Upper lobe of right lung (tissue), 1 donor: ENCODE measurements at regions not wholly inside any gene's neighbourhood (a gene's known extent, or its start where the extent isn't known, plus 50 kb on each side); places are given as distances from the start of the nearest gene placed in this dataset.

ENCODE experiments used
- ATAC-seq: fragments of 200-7000 bp; cut with Tn5 transposase; one replicate; pipeline ENCODE4 v1.9.1; 2020; ENCODE audit warnings: mild to moderate bottlenecking, moderate library complexity
- DNase-seq: peaks from one replicate; pipeline ENCODE4 v3.0.0-alpha.2; 2020
- H3K27ac ChIP-seq: fragments of 200-600 bp; one replicate; pipeline ENCODE4 v1.8.0; 2022
- H3K27me3 ChIP-seq: fragments of 200-600 bp; one replicate; pipeline ENCODE4 v1.8.0; 2022; ENCODE audit warnings: mild to moderate bottlenecking
- H3K36me3 ChIP-seq: fragments of 200-600 bp; one replicate; pipeline ENCODE4 v1.8.0; 2022
- H3K4me1 ChIP-seq: fragments of 200-600 bp; one replicate; pipeline ENCODE4 v1.8.0; 2022
- H3K4me3 ChIP-seq: fragments of 200-600 bp; one replicate; pipeline ENCODE4 v1.8.0; 2022; ENCODE audit warnings: mild to moderate bottlenecking
- H3K9me3 ChIP-seq: fragments of 200-600 bp; one replicate; pipeline ENCODE4 v1.8.0; 2022
- intact Hi-C: fragments of 100-400 bp; cut with DNase I; formaldehyde crosslinking; loops from one replicate; pipeline ENCODE4 v1.11.0; 2022
- TF ChIP-seq, protein P1 (sequence below): fragments of 200-600 bp; IDR thresholded peaks from one replicate; pipeline ENCODE4 v1.8.0; 2022; ENCODE audit warnings: antibody characterized with exemption
- donor health status: DM: no; HTN: yes; CAD: no; lungs with severe emphysema.

DNA sequence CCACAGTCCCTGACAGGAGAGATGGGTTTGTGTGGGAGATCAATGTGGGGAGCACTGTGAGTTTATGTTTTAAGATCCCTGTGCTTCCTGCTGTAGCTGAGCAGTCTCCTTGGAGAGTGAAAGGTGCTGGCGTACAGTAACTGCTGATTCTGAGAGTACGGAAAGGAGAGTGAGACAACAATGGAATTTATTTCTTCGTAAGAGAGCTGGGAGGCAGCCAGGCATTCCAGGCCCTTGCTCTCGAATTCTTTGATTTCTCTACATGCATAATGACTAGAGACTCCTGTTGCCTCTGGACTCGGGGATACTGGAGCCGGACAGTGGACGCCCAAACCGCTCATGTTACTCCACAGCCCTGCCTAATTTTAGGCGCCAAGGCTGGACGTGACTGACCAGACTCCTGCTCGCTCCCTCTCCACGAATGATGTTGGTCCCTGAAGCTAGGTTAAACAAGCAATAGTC, 131.0 kb upstream of the PHACTR1 start:
- peak; percentile 89 for ATAC-seq
- DNase-seq: peak; percentile 59

DNA sequence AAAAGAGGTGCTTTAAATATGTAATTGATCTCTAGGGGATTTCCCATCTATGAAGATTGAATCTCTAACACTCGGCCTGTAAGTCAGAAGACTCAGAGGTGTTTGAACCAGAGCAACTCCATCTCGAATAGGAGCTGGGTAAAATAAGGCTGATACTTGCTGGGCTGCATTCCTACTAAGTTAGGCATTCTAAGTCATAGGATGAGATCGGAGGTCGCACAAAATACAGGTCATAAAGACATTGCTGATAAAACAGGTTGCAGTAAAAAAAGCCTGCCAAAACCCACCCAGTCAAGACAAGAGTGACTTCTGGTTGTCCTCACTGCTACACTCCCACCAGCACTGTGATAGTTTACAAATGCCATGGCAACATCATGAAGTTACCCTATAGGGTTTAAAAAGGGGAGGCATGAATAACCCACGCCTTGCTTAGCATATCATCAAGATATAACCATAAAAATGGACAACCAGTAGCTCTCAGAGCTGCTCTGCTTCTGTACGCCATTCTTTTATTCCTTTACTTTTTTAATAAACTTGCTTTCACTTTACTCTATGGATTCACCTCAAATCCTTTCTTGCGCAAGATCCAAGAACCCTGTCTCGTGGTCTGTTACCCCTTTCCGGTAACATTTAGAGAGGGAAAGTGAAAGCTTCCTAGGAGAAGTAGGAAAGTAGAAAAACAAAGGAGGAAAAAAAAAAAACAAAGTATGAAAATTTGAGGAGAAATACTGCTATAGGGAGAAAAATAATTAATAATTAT, 129.7 kb upstream of the PHACTR1 start:
- Histone ChIP-seq H3K4me1 (no peaks in the 10 kb centered on the region), H3K4me3 (no peak overlapping the region), H3K9me3 (no peaks in the 10 kb centered on the region), H3K27me3 (no peaks in the 10 kb centered on the region), H3K36me3 (no peaks in the 10 kb centered on the region), H3K27ac (no peak overlapping the region)
- no peak for DNase-seq
- ATAC-seq: no peak
- intact Hi-C loops: no loop called here
- TF ChIP-seq, protein P1, sequence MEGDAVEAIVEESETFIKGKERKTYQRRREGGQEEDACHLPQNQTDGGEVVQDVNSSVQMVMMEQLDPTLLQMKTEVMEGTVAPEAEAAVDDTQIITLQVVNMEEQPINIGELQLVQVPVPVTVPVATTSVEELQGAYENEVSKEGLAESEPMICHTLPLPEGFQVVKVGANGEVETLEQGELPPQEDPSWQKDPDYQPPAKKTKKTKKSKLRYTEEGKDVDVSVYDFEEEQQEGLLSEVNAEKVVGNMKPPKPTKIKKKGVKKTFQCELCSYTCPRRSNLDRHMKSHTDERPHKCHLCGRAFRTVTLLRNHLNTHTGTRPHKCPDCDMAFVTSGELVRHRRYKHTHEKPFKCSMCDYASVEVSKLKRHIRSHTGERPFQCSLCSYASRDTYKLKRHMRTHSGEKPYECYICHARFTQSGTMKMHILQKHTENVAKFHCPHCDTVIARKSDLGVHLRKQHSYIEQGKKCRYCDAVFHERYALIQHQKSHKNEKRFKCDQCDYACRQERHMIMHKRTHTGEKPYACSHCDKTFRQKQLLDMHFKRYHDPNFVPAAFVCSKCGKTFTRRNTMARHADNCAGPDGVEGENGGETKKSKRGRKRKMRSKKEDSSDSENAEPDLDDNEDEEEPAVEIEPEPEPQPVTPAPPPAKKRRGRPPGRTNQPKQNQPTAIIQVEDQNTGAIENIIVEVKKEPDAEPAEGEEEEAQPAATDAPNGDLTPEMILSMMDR: no peak

More for the DNA sequence above, 131.0 kb upstream of the PHACTR1 start:
- Histone ChIP-seq H3K36me3 (no peaks in the 10 kb centered on the region), H3K27ac (peak overlapping the region; percentile 61), H3K4me1 (no peaks in the 10 kb centered on the region), H3K4me3 (no peak overlapping the region), H3K9me3 (no peaks in the 10 kb centered on the region), H3K27me3 (no peaks in the 10 kb centered on the region)
- intact Hi-C loops: no loop called here
- TF ChIP-seq, protein P1: no peak

- Histone ChIP-seq H3K36me3 (no peaks in the 10 kb centered on the region), H3K9me3 (no peaks in the 10 kb centered on the region), H3K27me3 (no peaks in the 10 kb centered on the region), H3K27ac (no peak overlapping the region), H3K4me1 (peaks cover 25% of the 10 kb centered on the region), H3K4me3 (no peak overlapping the region)
- ATAC-seq: no peak
- no peak for DNase-seq
- TF ChIP-seq, protein P1: no peak
- intact Hi-C loops: no loop called here
Observed at GRCh38 chr6:12590901-12591300, 125.7 kb upstream of the PHACTR1 start.

- ATAC-seq: peak; percentile 68
- no peaks in the 10 kb centered on the region for H3K27me3 ChIP-seq
- no peaks in the 10 kb centered on the region for H3K9me3 ChIP-seq
- H3K27ac ChIP-seq: no peak overlapping the region
- H3K4me3 ChIP-seq: no peak overlapping the region
- intact Hi-C loops: no loop called here
- peaks cover 25% of the 10 kb centered on the region for H3K4me1 ChIP-seq
- DNase-seq: no peak
- no peaks in the 10 kb centered on the region for H3K36me3 ChIP-seq
- TF ChIP-seq, protein P1: no peak
Observed at GRCh38 chr6:12592634-12593033, 123.9 kb upstream of the PHACTR1 start.

- TF ChIP-seq, protein P1: no peak
- peak overlapping the region; percentile 58 for H3K27ac ChIP-seq
- H3K36me3 ChIP-seq: no peaks in the 10 kb centered on the region
- intact Hi-C loops: no loop called here
- H3K27me3 ChIP-seq: no peaks in the 10 kb centered on the region
- peaks cover 25% of the 10 kb centered on the region for H3K4me1 ChIP-seq
- no peaks in the 10 kb centered on the region for H3K9me3 ChIP-seq
- peak; percentile 69 for DNase-seq
- peak; percentile 90 for ATAC-seq
- H3K4me3 ChIP-seq: no peak overlapping the region
Observed at GRCh38 chr6:12593771-12594529, 122.6 kb upstream of the PHACTR1 start.
